DOHH2 (cell line): ENCODE measurements at regions not wholly inside any gene's neighbourhood (a gene's known extent, or its start where the extent isn't known, plus 50 kb on each side); places are given as distances from the start of the nearest gene placed in this dataset.

ENCODE experiments used
- H3F3A ChIP-seq: fragments of 200-600 bp; sonication (generic), shearing (Covaris generic); 2 replicates; pipeline ENCODE4 v1.6.0; 2016; ENCODE audit warnings: antibody characterized with exemption, mild to moderate bottlenecking; ENCODE audit not compliant: control insufficient read depth, insufficient read depth
- H3K27ac ChIP-seq: fragments of 200-600 bp; sonication (generic); 2 replicates; pipeline ENCODE4 v1.5.1; 2014; ENCODE audit warnings: low read depth, mild to moderate bottlenecking, low read length, moderate library complexity
- H3K27me3 ChIP-seq: fragments of 200-600 bp; sonication (generic); 2 replicates; pipeline ENCODE4 v1.6.1; 2014; ENCODE audit warnings: mild to moderate bottlenecking, low read length, mixed read lengths; ENCODE audit not compliant: control insufficient read depth
- H3K36me3 ChIP-seq: fragments of 200-600 bp; sonication (generic); 2 replicates; pipeline ENCODE4 v1.6.1; 2014; ENCODE audit warnings: mild to moderate bottlenecking, low read length, moderate library complexity, mixed read lengths; ENCODE audit not compliant: control insufficient read depth
- H3K4me1 ChIP-seq: fragments of 200-600 bp; sonication (generic); 2 replicates; pipeline ENCODE4 v1.6.1; 2014; ENCODE audit warnings: mild to moderate bottlenecking, low read length, mixed read lengths; ENCODE audit not compliant: control insufficient read depth
- H3K4me2 ChIP-seq: fragments of 200-600 bp; sonication (generic); 2 replicates; pipeline ENCODE4 v1.6.0; 2014; ENCODE audit warnings: mild to moderate bottlenecking, low read length, moderate library complexity
- H3K4me3 ChIP-seq: fragments of 200-600 bp; sonication (generic); 2 replicates; pipeline ENCODE4 v1.5.1; 2014; ENCODE audit warnings: mild to moderate bottlenecking, low read length, mixed read lengths
- H3K79me2 ChIP-seq: fragments of 200-600 bp; sonication (generic); 2 replicates; pipeline ENCODE4 v1.6.1; 2014; ENCODE audit warnings: mild to moderate bottlenecking, low read length, mixed read lengths; ENCODE audit not compliant: control insufficient read depth
- H3K9me2 ChIP-seq: fragments of 200-600 bp; sonication (generic); replicated peaks from 2 replicates; pipeline ENCODE4 v1.6.1; 2014; ENCODE audit warnings: mild to moderate bottlenecking, low read length, mixed read lengths; ENCODE audit not compliant: control insufficient read depth
- H3K9me3 ChIP-seq: fragments of 200-600 bp; sonication (generic); 2 replicates; pipeline ENCODE4 v1.6.1; 2014; ENCODE audit warnings: antibody characterized with exemption, low read length, mixed read lengths; ENCODE audit not compliant: control insufficient read depth, insufficient read depth
- H4K20me1 ChIP-seq: fragments of 200-600 bp; sonication (generic); 2 replicates; pipeline ENCODE4 v1.6.0; 2014; ENCODE audit warnings: low read depth, mild to moderate bottlenecking, antibody characterized with exemption, low read length, moderate library complexity; ENCODE audit not compliant: control insufficient read depth, insufficient read depth
- CTCF ChIP-seq: fragments of 200-600 bp; sonication (generic); IDR thresholded peaks from one replicate; pipeline ENCODE4 v1.5.1; 2014; ENCODE audit warnings: antibody characterized with exemption, mild to moderate bottlenecking, low read depth, low read length; ENCODE audit not compliant: poor library complexity, severe bottlenecking
- EZH2phosphoT487 ChIP-seq: fragments of 200-600 bp; sonication (generic); IDR thresholded peaks from 2 replicates; pipeline ENCODE4 v1.6.1; 2017; ENCODE audit warnings: borderline replicate concordance, mild to moderate bottlenecking, antibody characterized with exemption, low read length, moderate library complexity, mixed read lengths

DNA sequence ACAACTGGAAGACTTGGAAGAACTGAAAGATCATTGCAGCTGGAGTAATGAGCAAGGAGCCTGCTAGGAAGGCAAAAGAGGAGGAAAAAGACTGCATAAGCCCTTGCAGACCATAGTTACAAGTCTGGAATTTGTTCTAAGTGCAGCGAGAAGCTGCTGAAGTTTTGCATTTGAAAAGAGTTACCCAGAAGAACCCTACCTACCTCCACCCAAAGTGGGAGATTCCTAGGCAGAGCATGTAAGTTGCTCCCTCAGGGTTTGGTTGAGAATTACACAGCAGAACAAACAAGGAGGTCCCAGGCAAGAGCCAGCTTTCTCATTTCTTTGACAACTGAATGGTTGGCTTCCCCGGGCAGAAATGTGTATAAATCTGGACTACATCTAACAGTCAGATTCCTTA is 118.7 kb upstream of the NUDT7 start:
- H3K4me1 ChIP-seq = no peaks in the 10 kb centered on the region
- no peaks in the 10 kb centered on the region for H3K36me3 ChIP-seq
- no peaks in the 10 kb centered on the region for H3F3A ChIP-seq
- H3K9me2 ChIP-seq = no peaks in the 10 kb centered on the region
- no peak for TF ChIP-seq EZH2phosphoT487
- no peak for TF ChIP-seq CTCF
- no peak overlapping the region for H3K27ac ChIP-seq
- H3K9me3 ChIP-seq = no peaks in the 10 kb centered on the region
- H3K4me3 ChIP-seq = no peak overlapping the region
- H4K20me1 ChIP-seq = no peaks in the 10 kb centered on the region
- no peaks in the 10 kb centered on the region for H3K79me2 ChIP-seq
- H3K27me3 ChIP-seq = no peaks in the 10 kb centered on the region
- no peak overlapping the region for H3K4me2 ChIP-seq

DNA sequence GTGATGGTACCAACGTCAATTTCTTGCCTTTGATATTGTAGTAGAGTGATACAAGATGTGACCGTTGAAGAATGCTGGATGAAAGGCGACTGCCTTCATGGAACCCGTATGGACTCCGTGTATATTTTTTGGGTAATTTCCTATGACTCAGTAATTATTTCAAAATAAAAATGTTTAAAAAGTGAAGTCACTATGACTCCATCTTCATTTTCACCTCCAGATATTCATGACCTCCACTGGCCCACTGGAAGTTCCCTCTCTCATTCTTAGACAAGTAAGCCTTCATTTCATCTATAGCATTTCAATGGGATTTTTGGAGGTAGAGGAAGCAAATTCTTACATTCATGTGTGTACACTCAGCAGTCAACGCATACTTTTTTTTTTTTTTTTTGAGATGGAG is 111.8 kb upstream of the NUDT7 start:
- H3K4me1 ChIP-seq = no peaks in the 10 kb centered on the region
- H3F3A ChIP-seq = no peaks in the 10 kb centered on the region
- no peak overlapping the region for H3K27ac ChIP-seq
- H3K9me3 ChIP-seq = no peaks in the 10 kb centered on the region
- H3K4me2 ChIP-seq = no peak overlapping the region
- H4K20me1 ChIP-seq = no peaks in the 10 kb centered on the region
- H3K36me3 ChIP-seq = no peaks in the 10 kb centered on the region
- no peak for TF ChIP-seq CTCF
- no peak for TF ChIP-seq EZH2phosphoT487
- H3K9me2 ChIP-seq = no peaks in the 10 kb centered on the region; the same call in 1 of the 2 replicates
- H3K27me3 ChIP-seq = no peaks in the 10 kb centered on the region
- H3K79me2 ChIP-seq = no peaks in the 10 kb centered on the region
- no peak overlapping the region for H3K4me3 ChIP-seq

- no peaks in the 10 kb centered on the region for H3K36me3 ChIP-seq
- TF ChIP-seq CTCF (no peak), EZH2phosphoT487 (no peak)
- no peaks in the 10 kb centered on the region for H3K9me3 ChIP-seq
- H3K4me3 ChIP-seq = no peak overlapping the region
- H4K20me1 ChIP-seq = no peaks in the 10 kb centered on the region
- no peaks in the 10 kb centered on the region for H3K27me3 ChIP-seq
- no peaks in the 10 kb centered on the region for H3K79me2 ChIP-seq
- no peak overlapping the region for H3K4me2 ChIP-seq
- H3K9me2 ChIP-seq = no peaks in the 10 kb centered on the region; the same call in 1 of the 2 replicates
- H3F3A ChIP-seq = no peaks in the 10 kb centered on the region
- no peak overlapping the region for H3K27ac ChIP-seq
- no peaks in the 10 kb centered on the region for H3K4me1 ChIP-seq
Observed at GRCh38 chr16:77611386-77611785, 110.9 kb upstream of the NUDT7 start.
